ENCODE measurements at regions not wholly inside any gene's neighbourhood (a gene's known extent, or its start where the extent isn't known, plus 50 kb on each side); places are given as distances from the start of the nearest gene placed in this dataset.

DNA sequence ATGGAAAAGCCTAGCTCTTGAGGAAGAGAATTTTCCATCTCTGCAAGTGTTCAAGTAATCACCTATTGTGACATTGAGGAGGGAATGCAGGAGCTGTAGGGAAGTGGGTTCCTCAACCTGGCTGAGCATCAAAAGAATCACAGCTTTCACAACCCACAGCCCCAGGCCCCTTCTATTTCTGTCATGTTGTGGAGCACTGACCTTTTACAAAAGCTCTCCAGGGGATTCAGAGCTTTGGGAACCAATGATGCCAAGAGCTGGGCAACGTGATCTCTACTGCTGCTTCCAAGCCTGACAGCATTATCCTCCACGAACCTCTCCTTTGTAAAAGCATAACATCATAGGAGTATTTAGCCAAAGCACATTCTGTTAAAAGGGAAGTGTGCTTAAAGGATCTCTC, 231.1 kb downstream of the ADAMTS9 start:
- TF ChIP-seq, protein P1, sequence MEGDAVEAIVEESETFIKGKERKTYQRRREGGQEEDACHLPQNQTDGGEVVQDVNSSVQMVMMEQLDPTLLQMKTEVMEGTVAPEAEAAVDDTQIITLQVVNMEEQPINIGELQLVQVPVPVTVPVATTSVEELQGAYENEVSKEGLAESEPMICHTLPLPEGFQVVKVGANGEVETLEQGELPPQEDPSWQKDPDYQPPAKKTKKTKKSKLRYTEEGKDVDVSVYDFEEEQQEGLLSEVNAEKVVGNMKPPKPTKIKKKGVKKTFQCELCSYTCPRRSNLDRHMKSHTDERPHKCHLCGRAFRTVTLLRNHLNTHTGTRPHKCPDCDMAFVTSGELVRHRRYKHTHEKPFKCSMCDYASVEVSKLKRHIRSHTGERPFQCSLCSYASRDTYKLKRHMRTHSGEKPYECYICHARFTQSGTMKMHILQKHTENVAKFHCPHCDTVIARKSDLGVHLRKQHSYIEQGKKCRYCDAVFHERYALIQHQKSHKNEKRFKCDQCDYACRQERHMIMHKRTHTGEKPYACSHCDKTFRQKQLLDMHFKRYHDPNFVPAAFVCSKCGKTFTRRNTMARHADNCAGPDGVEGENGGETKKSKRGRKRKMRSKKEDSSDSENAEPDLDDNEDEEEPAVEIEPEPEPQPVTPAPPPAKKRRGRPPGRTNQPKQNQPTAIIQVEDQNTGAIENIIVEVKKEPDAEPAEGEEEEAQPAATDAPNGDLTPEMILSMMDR (IDR thresholded peaks at IDR 0.05; ENCODE audit: low read depth, low read length): no peak
- no peak for DNase-seq (ENCODE audit: extremely low read depth, low read depth)

DNA sequence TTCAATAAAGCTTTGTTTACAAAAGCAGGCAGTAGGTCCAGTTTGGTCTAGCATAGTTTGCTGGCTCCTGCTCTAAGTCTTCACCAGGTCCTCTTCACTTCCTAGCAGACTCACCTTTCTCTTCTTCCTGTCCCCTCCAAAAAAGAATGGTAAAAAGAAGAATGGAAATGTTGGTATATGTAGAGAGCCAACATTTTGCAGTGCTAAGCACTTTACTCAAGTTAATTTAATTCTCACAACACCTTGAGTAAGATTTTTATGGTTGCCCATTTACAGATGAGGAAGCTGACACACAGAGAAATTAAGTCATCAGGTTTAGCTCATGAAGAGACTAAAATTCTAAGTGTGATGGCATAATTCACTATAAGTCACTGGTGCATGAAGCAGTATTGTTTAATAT, 230.1 kb upstream of the PRICKLE2 start:
- DNase-seq (ENCODE audit: extremely low read depth, low read depth): no peak
- TF ChIP-seq, protein P1 (IDR thresholded peaks at IDR 0.05; ENCODE audit: low read depth, low read length): no peak

DNA sequence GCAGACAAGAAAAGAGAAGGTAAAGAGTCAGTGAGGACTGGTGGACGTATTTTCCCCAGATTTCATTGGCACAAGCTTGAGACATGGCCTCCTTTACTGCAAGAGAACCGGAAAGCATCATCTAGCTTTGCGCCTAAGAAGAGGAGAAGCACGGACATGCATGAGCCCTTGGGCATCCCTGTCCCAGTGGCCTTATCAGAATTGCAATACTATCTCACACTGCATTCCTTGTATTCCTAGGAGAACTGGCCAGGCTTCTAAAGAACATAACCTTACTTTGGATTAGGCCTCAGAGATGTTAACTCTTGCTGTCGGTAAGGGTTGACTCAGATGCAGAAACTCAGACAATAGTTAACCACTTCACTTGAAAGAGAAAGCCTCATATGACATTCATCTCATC, 229.5 kb upstream of the PRICKLE2 start:
- no peak for DNase-seq (ENCODE audit: extremely low read depth, low read depth)
- TF ChIP-seq, protein P1 (IDR thresholded peaks at IDR 0.05; ENCODE audit: low read depth, low read length): no peak

DNA sequence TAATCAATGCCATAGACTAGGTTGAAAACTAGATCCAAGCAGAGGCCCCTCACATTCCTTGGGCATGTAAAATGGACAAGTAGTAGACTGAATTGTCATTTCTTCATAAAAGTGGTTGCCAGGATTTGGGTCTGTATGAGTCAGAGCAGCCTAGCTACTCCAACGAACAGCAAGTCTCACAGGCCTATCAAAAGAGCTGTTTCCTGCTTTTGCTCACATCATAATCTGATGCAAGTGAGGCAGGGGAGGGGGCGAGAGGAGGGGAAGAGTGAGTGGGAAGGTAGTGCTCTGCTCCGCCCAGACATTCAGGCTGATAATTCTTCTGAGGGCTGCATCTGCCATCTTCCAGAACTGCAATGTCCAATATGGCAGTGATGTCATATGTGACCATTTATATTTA, 228.9 kb upstream of the PRICKLE2 start:
- TF ChIP-seq, protein P1 (IDR thresholded peaks at IDR 0.05; ENCODE audit: low read depth, low read length): no peak
- no peak for DNase-seq (ENCODE audit: extremely low read depth, low read depth)

DNA sequence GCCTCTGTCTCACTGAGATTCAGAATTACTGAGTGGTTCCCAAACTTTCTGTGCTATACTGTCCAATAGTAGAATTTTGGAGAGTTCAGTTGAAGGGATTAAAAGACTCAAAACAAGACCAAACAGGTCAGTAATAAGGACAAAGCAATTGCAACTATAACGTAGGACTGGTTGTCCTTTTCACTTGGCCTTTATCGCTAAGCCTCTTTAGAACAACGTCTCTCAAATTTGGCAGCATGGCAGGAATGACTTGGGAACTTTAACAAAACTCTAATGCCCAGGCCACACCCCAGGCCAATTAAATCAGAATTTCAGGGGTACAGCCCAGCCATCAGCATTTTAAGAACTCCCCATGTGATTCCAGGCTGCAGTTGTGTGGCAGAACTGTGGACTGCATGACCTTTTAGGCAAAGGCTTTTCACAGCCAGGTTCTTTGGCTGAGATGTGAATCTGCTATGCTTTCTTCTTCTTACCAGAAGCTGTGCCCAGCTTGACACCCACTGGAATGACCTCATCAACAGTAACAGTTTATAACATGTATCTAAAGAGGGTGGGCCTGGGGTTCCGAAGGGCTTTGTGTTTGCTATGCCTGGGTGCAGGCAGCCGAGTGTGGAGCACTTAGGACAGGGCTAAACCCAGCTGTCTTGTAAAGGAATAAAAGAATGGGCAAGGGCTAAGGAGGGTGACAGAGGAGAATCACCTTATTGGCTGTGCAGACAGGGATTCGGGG, 226.2 kb upstream of the PRICKLE2 start:
- DNase-seq (ENCODE audit: extremely low read depth, low read depth): no peak

DNA sequence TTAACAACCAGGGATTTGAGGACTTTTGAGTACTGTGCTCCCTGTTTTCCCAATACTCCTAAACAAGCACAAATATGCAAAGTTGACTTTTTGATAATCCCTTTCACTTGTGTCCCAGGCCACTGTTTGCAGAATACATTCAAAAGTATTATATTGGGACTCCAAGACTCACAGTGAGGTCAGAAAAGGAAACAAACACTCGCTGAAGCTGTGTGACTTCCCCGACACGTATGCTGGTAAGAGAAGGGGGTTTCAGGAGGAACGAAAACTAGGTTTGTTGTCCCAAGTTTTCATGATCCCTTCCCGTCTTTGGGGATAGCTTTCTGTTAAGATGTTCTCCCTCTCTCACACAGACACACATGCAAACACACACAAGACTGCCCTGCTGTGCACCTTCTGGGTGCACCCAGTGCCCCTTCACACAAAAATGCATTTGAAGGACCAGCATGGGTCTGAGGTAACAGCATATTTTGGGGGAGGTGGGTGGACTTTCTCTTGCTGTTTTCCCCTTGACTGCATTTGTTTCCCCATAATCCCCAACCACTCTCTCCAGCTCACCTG, 225.2 kb upstream of the PRICKLE2 start:
- TF ChIP-seq, protein P1 (IDR thresholded peaks at IDR 0.05; ENCODE audit: low read depth, low read length): no peak

More for the DNA sequence above, 226.2 kb upstream of the PRICKLE2 start:
- TF ChIP-seq, protein P1 (IDR thresholded peaks at IDR 0.05; ENCODE audit: low read depth, low read length): no peak

DNA sequence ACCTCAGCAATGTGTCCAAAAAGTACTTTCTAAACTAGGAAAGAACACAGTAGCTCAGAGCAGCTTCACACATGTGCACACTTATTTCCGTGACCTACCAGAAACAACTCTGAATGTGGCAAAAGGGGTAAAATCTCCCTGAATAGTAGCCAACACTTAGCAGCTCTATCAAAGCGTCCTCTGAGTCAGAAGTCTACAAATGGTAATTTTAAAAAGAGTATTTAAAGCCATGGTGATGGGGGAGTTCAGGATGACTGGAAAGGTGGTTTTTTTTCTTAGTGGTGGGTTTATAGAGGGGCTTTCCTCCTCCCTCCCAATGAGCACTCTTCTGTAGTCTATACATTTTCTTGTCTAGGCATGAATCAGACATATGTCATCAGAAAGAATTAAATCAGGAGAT, 223.8 kb upstream of the PRICKLE2 start:
- DNase-seq (ENCODE audit: extremely low read depth, low read depth): no peak
- TF ChIP-seq, protein P1 (IDR thresholded peaks at IDR 0.05; ENCODE audit: low read depth, low read length): no peak

More for the DNA sequence above, 225.2 kb upstream of the PRICKLE2 start:
- DNase-seq (ENCODE audit: extremely low read depth, low read depth): no peak
